ENCODE measurements at regions not wholly inside any gene's neighbourhood (a gene's known extent, or its start where the extent isn't known, plus 50 kb on each side); places are given as distances from the start of the nearest gene placed in this dataset.

DNA sequence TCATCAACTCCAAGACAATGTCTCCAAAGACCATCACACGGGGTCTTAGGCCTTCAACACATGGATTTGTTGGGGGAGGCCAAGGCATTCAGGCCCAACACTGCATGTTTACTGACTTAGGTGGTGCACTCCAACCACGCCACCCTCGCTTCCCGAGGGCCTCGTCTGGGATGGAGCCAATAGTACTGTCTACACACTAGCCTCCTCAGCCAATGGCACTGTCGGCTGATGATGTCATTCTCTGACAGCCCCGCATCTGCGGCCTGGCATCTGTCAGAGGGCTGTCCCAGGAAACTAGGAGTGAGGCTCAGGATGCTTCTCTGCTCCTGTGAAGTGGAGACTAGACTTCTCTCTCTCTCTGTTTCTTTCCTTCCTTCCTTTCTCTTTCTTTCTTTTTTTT is 96.6 kb downstream of the TEX26 start:
- Histone ChIP-seq H3K27me3 (no peaks in the 10 kb centered on the region), H3K27ac (no peak overlapping the region), H3K4me3 (no peak overlapping the region), H3K36me3 (ENCODE audit: low read depth, missing control alignments) (no peaks in the 10 kb centered on the region), H3K9me3 (no peaks in the 10 kb centered on the region), H3K4me1 (no peaks in the 10 kb centered on the region)
- 82 to 90% methylated on average over 3 to 8 of the region's 8 CpGs for WGBS, 2 donors
- no peak for TF ChIP-seq POLR2A (IDR thresholded peaks at IDR 0.05)
- TF ChIP-seq, protein P1, sequence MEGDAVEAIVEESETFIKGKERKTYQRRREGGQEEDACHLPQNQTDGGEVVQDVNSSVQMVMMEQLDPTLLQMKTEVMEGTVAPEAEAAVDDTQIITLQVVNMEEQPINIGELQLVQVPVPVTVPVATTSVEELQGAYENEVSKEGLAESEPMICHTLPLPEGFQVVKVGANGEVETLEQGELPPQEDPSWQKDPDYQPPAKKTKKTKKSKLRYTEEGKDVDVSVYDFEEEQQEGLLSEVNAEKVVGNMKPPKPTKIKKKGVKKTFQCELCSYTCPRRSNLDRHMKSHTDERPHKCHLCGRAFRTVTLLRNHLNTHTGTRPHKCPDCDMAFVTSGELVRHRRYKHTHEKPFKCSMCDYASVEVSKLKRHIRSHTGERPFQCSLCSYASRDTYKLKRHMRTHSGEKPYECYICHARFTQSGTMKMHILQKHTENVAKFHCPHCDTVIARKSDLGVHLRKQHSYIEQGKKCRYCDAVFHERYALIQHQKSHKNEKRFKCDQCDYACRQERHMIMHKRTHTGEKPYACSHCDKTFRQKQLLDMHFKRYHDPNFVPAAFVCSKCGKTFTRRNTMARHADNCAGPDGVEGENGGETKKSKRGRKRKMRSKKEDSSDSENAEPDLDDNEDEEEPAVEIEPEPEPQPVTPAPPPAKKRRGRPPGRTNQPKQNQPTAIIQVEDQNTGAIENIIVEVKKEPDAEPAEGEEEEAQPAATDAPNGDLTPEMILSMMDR (IDR thresholded peaks at IDR 0.05): no peak
- no peak for DNase-seq
- intact Hi-C loops (cut with DNase I; ENCODE audit: low total_unique reads): no loop called here

DNA sequence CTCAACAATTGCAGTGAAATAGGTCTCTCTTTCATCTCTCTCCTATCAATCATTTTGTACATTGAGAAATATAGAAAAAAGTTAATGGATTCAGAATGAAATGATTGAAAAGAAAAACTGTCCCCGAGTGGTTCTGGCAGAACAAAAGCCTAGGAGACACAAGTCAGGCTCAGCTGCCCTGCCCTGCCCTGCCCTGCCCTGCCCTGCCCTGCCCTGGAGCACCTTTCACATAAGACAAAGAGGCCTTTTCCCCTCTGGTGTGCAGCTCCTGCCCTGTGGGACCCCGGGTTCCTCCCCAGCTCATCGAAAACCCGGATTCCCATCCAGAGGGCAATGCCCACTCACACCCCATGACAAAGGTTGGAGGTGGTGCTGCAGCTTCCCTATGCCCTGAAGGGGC is 94.7 kb downstream of the TEX26 start:
- Histone ChIP-seq H3K4me3 (no peak overlapping the region), H3K4me1 (no peaks in the 10 kb centered on the region), H3K27ac (no peak overlapping the region), H3K36me3 (ENCODE audit: low read depth, missing control alignments) (no peaks in the 10 kb centered on the region), H3K9me3 (no peaks in the 10 kb centered on the region), H3K27me3 (no peaks in the 10 kb centered on the region)
- TF ChIP-seq, protein P1 (IDR thresholded peaks at IDR 0.05): no peak
- no peak for TF ChIP-seq POLR2A (IDR thresholded peaks at IDR 0.05)
- intact Hi-C loops (cut with DNase I; ENCODE audit: low total_unique reads): no loop called here
- 86 to 91% methylated on average over 4 of the region's 4 CpGs for WGBS, 2 donors
- DNase-seq: no peak

Measured in testis (tissue), 2 donors.